ENCODE measurements at regions not wholly inside any gene's neighbourhood (a gene's known extent, or its start where the extent isn't known, plus 50 kb on each side); places are given as distances from the start of the nearest gene placed in this dataset.

DNA sequence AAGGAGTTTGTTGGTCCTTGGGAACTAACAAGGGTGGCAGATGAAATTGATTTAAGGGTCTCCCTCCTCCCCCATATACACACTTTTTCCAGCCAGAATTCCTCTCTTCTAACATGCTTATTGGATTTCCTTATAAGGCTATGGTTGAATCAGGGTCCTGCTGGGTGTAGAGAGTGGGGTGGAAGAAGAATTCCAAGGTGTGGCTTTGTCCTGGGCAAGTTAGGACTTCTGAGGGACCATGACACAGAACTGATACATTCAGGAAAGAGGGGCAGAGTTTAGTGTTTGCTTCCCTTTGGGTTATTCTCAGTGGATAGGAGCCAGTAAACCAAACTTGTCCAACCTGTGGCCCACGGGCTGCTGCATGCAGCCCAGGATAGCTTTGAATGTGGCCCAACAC lies 116.5 kb downstream of the SNX18 start:
- no peak for TF ChIP-seq CTCF (IDR thresholded peaks at IDR 0.05)
- TF ChIP-seq POLR2A (IDR thresholded peaks at IDR 0.05) = no peak
